ENCODE measurements at regions not wholly inside any gene's neighbourhood (a gene's known extent, or its start where the extent isn't known, plus 50 kb on each side); places are given as distances from the start of the nearest gene placed in this dataset.

DNA sequence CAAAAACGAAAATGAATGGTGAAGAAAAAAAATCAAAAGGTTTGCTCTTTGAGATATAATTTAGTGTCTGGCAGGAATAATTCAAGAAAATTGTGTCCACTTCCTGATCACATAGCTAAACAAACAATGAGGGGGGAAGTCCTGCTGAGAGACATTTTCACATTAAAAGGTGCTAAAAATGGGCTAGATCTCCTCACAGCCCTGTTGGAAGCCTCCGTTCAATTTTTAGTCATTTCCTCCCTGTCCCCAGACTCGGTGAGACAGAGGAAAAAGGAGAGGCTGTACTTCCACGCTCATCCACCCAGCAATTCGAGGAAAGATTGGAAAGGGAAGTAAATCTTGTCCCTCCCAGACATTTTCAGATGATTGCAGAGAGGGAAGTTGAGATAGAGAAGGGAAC is 103.7 kb downstream of the BARHL2 start:
- Histone ChIP-seq H3K36me3 (replicated peaks) (no peaks in the 10 kb centered on the region), H3K27ac (no peak overlapping the region), H3K27me3 (replicated peaks) (no peaks in the 10 kb centered on the region), H3K4me3 (ENCODE audit: low read depth, low read length) (no peak overlapping the region)
- no peak for DNase-seq
- in situ Hi-C loops (cut with HindIII; ENCODE audit: low pct_ligation_motif_present, low sequenced_read_pairs): no loop called here
- TF ChIP-seq CTCF (IDR thresholded peaks at IDR 0.05; ENCODE audit: low read depth, low read length, missing control alignments): no peak

- no peak overlapping the region for H3K4me3 ChIP-seq (ENCODE audit: low read depth, low read length)
- H3K36me3 ChIP-seq (replicated peaks): no peaks in the 10 kb centered on the region
- H3K27ac ChIP-seq: no peak overlapping the region
- no peak for DNase-seq
- H3K27me3 ChIP-seq (replicated peaks): no peaks in the 10 kb centered on the region
- in situ Hi-C loops (cut with HindIII; ENCODE audit: low pct_ligation_motif_present, low sequenced_read_pairs): no loop called here
- TF ChIP-seq CTCF (IDR thresholded peaks at IDR 0.05; ENCODE audit: low read depth, low read length, missing control alignments): no peak
Measured at GRCh38 chr1:90612033-90612432, 105.1 kb downstream of the BARHL2 start.

DNA sequence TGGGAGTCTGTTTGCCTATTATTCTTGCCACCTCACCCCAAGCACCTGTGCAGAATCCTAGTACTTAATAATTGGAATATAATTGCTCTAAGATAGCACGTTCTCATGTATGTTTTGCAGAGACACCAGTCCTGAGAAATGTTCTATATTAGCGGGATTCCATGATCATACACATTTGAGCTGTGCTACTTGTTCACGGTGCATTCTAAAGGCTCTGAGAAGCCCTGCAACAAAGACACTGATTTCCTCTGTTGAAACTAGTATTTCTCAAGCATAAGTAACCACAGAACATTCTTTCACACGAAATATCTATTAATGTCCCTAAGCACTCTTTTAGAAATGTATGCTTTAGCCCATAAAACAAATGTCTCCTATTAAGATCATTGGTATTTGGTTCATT is 109.4 kb downstream of the BARHL2 start:
- H3K27me3 ChIP-seq (replicated peaks): no peaks in the 10 kb centered on the region
- in situ Hi-C loops (cut with HindIII; ENCODE audit: low pct_ligation_motif_present, low sequenced_read_pairs): no loop called here
- DNase-seq: no peak
- TF ChIP-seq CTCF (IDR thresholded peaks at IDR 0.05; ENCODE audit: low read depth, low read length, missing control alignments): no peak
- H3K4me3 ChIP-seq (ENCODE audit: low read depth, low read length): no peak overlapping the region
- no peaks in the 10 kb centered on the region for H3K36me3 ChIP-seq (replicated peaks)
- no peak overlapping the region for H3K27ac ChIP-seq

DNA sequence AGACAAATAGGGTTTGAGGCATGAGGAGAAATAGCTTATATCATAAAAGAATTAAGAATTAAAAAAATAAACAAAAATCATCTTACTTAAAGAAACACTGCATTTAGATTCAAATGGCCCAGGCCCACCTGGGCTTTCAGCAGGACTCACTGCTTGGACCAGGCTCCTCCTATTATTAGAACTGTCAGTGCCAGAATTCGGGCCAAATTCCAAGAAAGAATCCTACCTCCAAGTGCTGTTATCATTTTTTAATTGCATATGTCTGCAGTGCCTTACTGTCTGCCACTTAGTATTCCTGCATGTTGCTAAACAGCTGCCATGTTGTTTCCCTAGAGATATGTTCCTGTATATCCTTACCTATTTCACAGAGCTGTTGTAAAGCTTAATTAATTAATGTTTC is 112.0 kb downstream of the BARHL2 start:
- Histone ChIP-seq H3K36me3 (replicated peaks) (no peaks in the 10 kb centered on the region), H3K4me3 (ENCODE audit: low read depth, low read length) (no peak overlapping the region), H3K27ac (no peak overlapping the region), H3K27me3 (replicated peaks) (no peaks in the 10 kb centered on the region)
- DNase-seq: no peak
- in situ Hi-C loops (cut with HindIII; ENCODE audit: low pct_ligation_motif_present, low sequenced_read_pairs): no loop called here
- no peak for TF ChIP-seq CTCF (IDR thresholded peaks at IDR 0.05; ENCODE audit: low read depth, low read length, missing control alignments)

- TF ChIP-seq CTCF (IDR thresholded peaks at IDR 0.05; ENCODE audit: low read depth, low read length, missing control alignments): no peak
- no peak for DNase-seq
- in situ Hi-C loops (cut with HindIII; ENCODE audit: low pct_ligation_motif_present, low sequenced_read_pairs): no loop called here
Measured at GRCh38 chr1:90593312-90593711, 123.8 kb downstream of the BARHL2 start.

DNA sequence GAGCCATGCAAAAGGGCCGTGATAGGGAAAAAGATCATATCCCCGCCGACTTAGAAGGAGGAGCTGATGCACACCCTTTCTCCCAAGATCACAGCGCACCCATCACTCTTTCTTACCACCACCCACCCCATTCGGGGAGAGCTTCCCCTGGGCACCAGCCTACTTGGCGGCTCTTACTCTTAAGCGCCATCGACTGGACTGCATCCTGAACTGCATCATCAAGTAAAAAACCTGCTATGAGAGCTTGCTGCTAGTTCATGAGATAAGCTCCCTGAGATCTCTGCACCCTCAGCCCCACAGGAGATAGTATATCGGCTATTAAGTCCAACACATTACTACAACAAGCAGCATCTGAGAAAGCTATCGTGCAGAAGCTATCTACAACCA is 125.1 kb downstream of the BARHL2 start:
- no peak for TF ChIP-seq CTCF (IDR thresholded peaks at IDR 0.05; ENCODE audit: low read depth, low read length, missing control alignments)
- no peak overlapping the region for H3K27ac ChIP-seq
- H3K27me3 ChIP-seq (replicated peaks): no peaks in the 10 kb centered on the region
- no peak overlapping the region for H3K4me3 ChIP-seq (ENCODE audit: low read depth, low read length)
- H3K36me3 ChIP-seq (replicated peaks): no peaks in the 10 kb centered on the region
- DNase-seq: no peak
- in situ Hi-C loops (cut with HindIII; ENCODE audit: low pct_ligation_motif_present, low sequenced_read_pairs): no loop called here

More at GRCh38 chr1:90593312-90593711, 123.8 kb downstream of the BARHL2 start:
- H3K4me3 ChIP-seq (ENCODE audit: low read depth, low read length): no peak overlapping the region
- H3K27me3 ChIP-seq (replicated peaks): no peaks in the 10 kb centered on the region
- no peak overlapping the region for H3K27ac ChIP-seq
- H3K36me3 ChIP-seq (replicated peaks): no peaks in the 10 kb centered on the region

Data from brain microvascular endothelial cell (primary cell).